GM18507 (cell line): ENCODE measurements at regions not wholly inside any gene's neighbourhood (a gene's known extent, or its start where the extent isn't known, plus 50 kb on each side); places are given as distances from the start of the nearest gene placed in this dataset.
A peak's percentile ranks its signal among the peaks of the same experiment; 100 is the strongest.
"Not testable (repeated sequence)": the region's sequence is repeated elsewhere in the genome, so short reads cannot be mapped to it uniquely, and the experiment has no call there.

Experiments used
- DNase-seq: peaks from one replicate; pipeline ENCODE4 v3.0.0; 2011; ENCODE audit warnings: low read depth; ENCODE audit not compliant: insufficient read length; ENCODE audit errors: extremely low spot score
- FAIRE-seq: peaks from 2 replicates; lab custom pipeline; 2011; peaks lifted over from hg19 to GRCh38; lab: Jason Lieb, UNC

DNA sequence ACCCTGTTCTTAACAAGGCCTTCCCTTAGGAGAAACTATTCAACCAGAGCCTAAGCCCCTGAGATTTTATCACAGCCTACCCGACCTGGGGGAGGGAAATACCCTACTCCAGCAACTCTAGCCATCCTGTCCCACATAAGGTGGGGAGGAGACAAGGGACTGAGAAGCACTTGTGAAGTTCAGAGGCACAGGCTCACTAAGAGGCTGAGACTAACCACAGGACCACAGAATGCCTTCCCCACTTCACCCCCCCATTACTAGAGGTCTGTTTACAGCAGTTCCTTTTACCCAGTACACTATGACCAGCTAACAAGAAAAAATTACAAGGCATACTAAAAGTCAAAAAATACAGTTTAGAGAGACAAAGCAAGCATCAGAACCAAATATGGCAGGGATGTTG is 86.8 kb downstream of the TEX35 start:
- FAIRE-seq (peak; percentile 24), DNase-seq (no peak)

DNA sequence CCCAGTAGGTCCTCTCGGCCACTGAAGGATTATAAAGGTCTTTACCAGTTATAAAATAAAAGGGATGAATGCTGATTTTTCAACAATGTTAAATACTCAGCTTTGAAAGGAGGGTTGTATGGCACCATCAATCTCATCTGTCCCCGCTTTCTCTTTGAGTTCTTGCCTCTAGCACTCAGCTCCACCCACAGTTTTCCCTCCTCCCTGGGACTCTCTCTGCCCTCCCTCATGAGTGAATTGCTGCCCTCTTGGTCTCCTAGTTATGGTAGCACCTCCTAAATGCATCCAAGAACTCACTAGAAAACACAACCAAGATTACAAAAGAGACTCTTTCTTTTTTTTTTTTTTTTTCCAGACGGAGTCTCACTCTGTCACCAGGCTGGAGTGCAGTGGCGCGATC is 91.0 kb downstream of the TEX35 start:
- DNase-seq (no peak), FAIRE-seq (no peak)

DNA sequence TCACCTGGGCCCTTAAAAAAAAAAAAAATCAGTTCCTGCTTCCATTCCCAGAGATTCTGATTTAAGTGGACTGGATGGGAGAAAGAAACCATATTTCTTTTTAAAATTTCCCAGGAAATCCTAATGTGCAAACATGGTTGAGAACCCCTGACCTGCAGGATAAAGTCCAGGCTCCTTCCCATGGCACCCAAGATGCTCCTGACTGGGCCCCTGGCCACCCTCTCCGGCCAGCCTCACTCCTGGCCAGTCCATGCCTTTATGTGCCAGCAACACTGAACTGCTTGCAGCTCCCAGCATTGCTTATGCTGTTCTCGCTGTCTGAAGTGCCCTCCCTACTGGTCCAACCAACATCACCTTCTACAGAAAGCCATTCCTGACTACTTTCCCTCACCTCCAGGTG is 93.9 kb downstream of the TEX35 start:
- DNase-seq (no peak), FAIRE-seq (no peak)

DNA sequence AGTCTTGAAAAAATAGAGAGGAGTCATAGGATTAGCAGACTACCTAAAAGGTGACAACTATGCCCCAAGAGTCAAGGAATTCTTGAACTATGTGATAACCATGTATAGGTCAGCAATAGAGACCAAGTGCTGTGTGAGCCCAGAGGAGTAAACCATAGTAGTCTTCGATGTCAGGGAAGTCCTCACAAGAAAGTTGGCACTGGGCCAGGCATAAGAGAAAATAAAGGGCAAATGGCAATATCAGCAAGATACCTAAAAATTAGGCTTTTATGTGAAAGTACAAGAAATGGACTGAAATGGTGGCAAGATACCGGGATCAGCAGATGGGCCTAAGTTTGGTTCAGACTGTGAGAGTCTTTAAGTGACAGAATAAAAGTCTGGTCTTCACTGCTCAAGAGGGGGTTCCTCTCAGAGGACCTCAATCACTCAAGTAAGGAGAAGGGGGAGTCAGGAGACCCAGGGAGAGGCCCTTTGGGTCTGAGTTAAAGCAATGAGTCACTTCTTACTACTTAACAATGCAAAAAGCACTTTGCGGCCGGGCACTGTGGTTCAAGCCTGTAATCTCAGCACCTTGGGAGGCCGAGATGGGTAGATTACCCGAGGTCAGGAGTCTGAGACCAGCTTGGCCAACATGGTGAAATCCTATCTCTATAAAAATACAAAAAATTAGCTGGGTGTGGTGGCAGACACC is 95.0 kb downstream of the TEX35 start:
- DNase-seq (no peak), FAIRE-seq (peak; percentile 64)

DNA sequence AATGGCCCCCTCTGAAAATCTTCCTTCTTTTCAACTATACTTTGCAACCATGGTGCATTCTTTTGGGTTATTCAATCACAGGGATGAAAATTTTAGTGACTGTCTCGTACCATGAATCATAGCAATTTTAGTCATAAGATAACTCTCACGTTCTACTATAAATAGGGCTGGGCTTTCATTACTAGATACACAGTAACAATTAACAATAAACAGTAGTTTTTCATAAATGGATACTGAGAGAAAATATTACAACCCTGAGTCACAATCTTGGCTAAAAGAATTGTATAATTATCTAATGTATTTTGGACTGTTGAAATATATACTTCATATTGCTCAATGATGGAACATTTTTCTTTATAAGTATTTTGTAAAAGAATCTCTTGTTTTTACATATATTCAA is 96.1 kb downstream of the TEX35 start:
- DNase-seq (no peak), FAIRE-seq (no peak)

DNA sequence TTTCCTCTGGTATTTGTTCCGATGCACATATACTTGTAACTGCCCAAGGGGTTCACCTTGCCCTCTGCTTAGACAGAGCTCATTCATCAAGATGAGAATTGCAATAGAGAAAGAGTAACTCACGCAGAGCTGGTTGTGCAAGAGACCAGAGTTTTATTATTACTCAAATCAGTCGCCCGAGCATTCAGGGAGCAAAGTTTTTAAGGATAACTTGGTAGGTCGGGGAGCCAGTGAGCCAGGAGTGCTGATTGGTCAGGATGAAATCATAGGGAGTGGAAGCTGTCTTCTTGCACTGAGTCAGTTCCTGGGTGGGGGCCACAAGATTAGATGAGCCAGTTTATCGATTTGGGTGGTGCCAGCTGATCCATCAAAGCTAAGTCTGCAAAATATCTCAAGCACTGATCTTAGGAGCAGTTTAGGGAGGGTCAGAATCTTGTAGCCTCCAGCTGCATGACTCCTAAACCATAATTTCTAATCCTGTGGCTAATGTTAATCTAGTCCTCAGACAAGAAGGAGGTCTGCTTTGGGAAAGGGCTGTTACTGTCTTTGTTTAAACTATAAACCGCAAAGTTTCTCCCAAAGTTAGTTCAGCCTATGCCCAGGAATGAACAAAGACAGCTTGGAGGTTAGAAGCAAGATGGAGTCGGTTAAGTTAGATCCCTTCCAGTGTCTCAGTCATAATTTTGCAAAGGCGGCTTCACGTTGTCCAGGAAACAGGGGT is 97.9 kb downstream of the TEX35 start:
- DNase-seq, FAIRE-seq: not testable (repeated sequence)

DNA sequence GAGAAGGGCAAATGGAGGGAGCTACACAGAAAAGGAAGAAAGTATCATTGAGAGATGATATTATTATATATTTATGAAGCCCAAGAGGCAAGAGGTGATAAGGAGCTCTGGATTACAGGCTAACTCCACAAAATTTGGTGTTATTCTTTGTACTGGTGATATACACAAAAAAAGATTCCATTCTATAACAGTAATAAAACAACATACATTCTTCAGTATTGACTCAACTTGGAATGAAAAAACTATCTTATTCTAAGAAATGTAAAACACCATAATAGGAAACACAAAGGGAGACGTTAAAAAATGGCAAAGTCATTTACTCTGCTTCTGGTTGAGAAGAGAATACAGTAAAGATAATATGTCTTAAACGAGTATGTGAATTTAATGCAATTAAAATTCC is 99.4 kb downstream of the TEX35 start:
- DNase-seq: no peak
- FAIRE-seq: no peak

DNA sequence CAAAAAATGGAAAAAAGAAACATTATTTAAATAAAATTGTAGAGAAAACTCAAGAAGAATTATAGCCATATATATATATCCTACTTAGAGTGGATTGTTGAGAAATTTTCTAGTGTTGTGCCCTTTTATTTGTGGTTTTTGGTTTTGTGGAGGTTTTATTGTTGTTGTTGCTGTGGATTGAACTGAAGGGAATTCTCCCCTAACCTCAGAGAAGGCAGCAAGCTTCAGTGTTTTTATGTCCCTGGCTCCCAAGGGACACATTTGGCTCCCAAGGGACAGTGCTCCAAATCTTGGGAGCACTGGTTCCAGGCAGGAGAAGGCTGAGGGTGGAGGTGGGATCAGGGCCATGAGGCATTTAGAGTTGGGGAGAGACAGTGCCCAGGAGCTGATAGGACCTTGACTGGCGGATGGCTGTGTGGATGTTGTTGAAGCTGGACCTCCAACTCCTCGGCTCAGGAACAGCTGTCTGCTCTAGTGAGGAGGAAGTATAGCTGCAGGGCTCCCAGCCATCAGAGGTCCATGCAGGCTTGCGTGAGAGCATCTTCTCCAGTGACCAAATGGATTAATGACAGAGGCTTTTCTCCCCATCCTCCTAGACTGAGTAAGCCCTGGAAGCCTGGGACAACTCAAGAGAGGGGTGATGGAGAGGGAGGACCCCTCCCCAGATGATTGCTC is 100.5 kb downstream of the TEX35 start:
- DNase-seq (no peak), FAIRE-seq (no peak)

DNA sequence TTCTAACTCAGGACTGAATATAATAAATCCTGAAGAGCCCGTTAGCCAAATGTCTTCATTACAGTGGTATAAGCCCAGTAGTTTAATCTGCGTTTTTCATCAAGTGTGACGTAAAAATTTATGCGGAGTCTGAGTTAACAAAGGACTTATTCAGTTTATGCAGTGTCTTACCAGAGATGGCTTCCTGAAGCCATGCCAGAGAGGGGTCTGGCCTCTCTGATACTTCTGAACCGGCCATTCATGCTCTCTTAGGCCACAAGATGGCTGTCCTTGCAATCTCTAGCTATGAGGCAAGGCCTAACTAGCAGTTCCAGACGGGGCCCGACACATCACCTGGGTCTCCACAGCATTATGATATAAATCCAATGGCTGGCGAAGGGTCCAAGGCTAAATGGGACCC is 101.4 kb downstream of the TEX35 start:
- FAIRE-seq: no peak
- no peak for DNase-seq

DNA sequence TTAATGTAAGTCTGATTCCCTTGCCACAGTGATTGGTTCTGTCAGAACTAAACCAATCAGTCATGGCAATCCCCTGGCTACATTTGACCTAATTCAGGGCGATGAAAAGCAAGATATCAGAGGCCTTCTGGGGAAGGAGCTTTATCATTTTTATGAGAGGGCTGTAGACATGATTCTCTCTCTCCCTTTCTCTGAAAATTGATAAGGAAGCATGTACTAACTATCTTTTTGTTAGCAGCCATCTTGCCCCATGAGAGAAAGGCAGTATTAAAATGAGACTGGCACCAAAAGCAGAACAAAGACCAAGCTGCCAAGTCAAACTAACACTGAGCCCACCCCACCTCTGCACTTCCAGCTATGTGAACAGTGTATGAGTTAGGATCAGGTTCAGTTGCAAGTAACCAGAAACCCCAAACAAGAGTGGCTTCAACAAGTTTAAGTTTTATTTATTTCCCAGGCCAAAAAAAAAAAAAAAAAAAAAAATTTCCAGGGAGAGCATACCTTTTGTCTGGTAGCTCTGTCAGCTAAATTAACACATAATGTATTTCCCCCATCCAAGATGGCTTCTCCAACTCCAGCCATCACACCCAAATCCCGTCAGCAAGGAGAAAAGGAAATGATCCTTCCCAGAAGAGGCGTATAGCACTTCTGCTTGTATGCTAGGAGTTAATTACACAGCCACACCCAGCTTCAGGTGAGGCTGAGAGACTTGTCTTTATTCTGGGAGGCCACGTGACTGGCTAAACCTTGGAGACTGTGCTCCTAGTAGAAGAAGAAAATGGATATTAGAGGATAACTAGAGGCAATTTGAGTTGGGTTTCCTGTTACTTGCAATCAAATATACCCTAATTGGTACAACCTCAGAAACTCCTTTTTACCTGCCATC is 105.8 kb upstream of the RALGPS2 start:
- DNase-seq (no peak), FAIRE-seq (no peak)

DNA sequence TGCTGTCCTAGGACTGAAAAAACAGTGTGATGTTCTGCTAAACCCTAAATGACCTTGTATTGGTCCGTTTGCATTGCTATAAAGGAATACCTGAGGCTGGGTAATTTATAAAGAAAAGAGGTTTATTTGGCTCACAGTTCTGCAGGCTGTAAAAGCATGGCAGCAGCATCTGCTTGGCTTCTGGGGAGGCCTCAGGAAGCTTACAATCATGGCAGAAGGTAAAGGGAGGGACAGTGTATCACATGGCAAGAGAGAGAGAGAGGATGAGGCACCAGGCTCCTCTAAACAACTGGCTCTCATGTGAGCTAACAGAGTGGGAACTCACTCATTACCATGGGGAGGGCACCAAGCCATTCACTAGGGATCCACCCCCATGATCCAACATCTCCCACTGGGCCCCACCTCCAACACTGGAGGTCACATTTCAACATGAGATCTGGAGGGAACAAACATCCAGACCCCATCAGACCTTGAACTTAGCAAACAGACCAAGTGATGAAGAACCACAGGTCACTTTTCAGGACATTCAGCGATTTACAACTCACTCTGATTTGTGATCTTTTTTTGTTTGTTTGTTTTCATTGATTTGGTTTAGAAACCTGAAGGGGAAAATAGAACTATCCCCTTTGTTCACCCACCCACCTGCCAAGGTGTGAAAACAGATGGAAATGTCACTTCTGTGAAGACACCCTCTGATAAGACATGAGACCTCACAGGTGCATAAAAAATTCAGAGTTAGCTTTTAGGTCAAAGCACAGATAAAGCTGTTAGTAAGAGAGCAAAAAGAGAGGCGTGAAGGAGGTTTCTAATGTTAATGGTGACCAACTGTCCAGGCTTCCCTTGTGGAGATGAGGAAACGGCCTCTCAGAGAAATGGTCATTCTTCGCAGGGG is 104.2 kb upstream of the RALGPS2 start:
- FAIRE-seq (no peak), DNase-seq (no peak)

DNA sequence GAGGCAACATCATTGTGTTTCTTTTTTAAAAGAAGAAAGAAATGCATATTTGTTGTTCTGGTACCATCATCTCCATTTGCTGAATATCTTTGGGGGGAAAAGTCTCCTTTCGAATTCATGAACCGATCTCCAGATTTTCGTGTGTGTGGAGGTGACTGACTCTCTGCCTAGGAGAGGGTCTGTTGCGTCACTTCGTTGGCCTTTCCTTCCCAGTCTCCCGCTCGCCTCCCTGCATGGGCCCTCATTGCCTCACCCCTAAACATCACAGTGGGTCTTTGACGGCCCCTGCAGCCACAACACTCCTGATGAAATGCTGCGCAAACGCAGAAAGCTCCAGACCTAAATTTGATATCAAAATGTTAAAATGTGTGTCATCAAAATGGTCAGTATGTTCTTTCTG is 103.2 kb upstream of the RALGPS2 start:
- no peak for DNase-seq
- FAIRE-seq: no peak

DNA sequence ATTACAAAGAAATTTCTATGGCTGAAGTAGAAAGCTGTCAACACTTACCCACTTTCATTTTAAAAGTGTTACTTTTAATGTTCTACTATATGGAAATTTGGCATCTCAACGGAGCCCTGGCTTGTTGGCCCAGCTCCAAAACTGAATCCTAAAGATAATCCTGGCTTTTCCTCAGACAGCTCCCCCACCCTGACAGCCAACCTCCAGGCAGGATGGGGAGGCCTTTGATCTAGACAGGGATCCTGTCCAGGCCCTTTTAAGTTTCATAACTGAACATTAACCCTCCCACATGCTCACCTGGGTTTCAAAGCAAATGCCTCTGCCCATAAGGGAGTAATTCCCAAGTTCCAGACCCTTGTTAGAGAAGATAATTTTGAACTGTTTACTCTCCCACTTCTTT is 99.3 kb upstream of the RALGPS2 start:
- no peak for FAIRE-seq

DNA sequence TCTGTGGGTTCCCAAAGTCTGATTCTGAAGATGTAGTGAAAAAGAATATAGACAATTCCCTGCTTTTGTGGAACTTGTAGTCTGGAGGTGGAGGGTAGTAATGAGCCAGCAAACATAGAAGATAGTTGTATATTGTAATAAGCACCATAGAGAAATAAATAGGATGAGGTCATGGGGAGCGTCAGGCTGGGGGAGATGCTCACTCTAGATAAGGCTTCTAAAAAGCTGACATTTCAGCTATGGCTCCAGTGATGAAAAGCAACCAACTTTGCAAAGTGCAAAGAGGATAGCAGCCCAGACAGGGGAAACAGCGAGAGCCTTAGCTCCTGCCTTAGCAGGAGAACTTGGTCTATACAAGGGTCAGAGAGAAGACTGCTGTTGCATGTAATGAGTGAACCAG is 98.0 kb upstream of the RALGPS2 start:
- DNase-seq: no peak
- no peak for FAIRE-seq

More for the DNA sequence above, 99.3 kb upstream of the RALGPS2 start:
- no peak for DNase-seq

DNA sequence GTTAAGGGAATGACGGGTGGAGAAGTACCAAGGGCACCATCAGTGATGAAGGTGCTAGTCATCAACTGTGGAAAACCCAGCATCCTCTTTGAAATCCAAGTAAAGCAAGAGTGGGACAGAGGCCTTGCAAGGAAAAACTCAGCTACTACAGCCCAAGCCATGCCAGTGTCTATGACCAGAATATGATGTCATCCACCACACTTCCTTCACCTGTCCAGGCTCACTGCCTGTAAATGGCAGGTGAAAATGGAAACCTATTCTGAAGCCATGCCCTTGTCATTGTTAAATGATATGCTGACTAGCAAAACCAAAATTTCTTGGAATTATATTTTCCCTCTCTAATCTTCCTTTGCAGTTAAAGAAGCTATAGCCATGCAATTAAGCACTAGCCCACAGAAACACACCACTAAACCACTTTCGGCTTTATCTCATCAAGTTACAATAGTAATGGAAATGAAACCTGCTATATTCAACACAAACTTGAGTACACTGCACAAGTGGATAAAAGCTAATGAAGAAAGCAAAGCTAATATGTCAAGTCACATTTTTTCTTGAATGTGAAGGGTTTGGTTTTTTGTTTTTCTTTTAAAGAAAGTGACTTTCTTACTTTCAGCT is 96.3 kb upstream of the RALGPS2 start:
- no peak for FAIRE-seq
- DNase-seq: no peak

DNA sequence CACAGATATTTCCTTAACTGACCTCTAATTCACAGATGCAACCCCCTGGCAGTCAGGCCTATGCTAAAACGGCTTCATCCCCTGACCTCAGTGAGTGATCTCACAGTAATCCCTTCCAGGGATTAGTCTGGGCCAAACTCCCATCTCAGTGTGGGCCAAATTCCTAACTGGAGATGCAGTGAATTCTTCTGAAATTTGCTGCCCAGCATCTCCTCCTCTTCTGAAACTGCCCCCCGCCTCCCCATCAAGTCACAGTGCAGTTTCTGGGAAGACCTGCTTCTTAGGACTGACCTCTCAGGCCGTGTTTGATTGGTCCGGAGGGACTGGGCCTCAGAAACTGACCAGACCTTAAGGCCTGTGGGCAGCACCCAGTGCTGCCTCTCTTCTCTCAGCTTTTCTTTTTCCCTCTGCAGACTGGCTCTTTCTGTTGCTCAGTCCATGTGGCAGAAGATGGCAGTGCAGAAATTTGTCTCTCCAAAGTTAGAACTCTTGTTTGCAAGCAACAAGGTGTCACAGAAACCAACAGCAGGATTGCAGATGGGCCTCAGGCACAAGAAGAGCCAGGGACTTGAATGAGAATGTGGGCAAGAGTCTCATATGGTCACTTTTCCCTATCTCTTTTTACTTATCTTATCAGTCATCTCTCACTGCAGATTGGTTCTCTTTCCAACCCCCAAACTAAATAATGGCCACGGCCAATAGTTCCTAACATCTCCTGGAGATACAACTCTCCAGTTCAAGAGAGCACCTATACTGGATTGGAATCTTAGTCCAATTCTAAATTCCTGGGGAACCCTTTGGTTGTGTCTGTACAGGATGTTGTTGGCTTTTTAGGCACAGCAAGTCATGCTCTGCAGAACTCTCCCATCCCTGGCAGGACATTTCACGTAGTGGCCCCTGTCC is 95.5 kb upstream of the RALGPS2 start:
- no peak for DNase-seq
- FAIRE-seq: no peak

DNA sequence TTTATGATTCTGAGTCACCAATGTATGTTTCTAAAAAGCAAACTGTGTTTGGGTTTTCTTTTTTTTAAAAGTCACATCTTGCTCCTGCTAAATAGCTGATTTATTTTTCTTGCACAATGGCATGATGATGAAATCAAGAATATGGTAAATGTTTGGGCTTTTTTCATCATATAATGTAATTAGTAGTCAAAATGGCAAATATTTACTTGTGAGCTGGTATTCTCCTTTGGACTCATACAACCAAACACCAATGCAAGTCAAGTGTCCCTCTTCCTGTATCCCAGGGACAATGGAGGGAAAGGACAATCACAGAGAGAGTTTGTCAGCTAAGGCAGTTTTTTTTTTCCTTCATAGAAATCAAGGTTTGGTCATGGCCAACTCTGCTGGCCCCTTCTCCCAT is 94.6 kb upstream of the RALGPS2 start:
- FAIRE-seq (no peak), DNase-seq (no peak)

DNA sequence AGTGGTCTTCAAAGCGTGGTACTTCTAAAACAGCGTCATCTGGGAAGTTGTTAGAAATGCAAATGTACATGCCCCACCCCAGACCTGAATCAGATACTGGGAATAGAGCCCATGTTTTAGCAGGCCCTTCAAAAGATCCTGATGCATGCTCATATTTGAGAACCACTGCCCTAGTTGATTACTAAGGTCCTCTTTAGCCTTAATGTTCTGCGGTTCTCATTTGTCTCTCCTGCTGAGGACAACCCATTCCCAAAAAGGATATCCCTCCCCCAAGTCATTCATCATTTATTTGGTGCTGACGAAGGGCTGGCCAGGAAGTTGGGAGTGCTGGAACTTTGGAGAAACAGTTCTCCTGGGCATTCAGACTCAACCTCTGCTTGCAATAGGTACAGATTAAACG is 92.4 kb upstream of the RALGPS2 start:
- no peak for DNase-seq

More for the DNA sequence above, 92.4 kb upstream of the RALGPS2 start:
- no peak for FAIRE-seq
